CD4-positive, alpha-beta T cell treated with Interleukin-12 subunit alpha and Interleukin-12 subunit beta, for 1 hour (primary cell): ENCODE measurements at regions not wholly inside any gene's neighbourhood (a gene's known extent, or its start where the extent isn't known, plus 50 kb on each side); places are given as distances from the start of the nearest gene placed in this dataset.
"Not testable (repeated sequence)": the region's sequence is repeated elsewhere in the genome, so short reads cannot be mapped to it uniquely, and the experiment has no call there.

Experiments
- DNase-seq: peaks from one replicate; pipeline ENCODE4 v3.0.0-alpha.2; 2020

DNA sequence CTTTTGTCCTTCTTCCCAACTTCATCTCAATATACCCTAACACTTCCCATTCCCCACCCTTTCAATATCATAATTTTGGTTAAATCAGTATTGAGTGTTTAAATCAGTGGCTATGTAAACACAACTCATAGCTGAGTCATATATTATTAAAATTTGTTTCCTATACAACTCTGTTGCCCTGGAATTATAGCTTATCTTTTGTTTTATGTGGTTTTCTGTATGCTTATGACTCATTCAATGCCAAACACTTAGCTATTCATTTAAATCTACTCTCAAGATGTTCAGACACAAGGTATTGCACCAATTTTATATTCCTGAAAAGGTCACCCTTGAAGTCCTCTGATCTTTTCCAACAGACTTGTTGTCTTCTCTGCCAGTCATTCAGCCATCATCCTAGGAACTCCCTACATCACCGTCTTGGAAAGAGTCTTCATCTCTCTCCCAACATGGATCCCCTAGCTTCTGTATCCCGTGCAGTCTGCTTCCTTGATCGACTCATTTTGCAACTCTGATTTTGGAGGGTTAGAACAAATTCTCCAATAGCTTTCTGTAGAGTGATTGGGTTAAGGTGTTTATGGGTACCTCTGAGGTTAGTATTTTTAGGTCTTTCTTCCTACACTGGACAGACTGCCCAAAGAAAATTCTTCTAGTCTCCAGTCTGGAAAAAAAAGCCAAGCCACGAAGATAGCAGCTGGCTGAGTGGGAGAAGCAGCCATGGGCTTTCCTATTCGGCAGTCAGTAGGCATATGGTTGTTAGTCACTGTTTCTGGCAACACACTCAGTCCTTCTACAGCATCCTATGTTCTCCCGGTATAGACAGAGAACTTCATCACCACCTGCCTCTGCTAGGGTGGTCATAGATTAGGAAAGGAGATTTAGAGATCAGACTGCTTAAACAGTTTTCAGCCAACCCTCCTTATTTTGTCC, 102.1 kb downstream of the CRPPA start:
- DNase-seq = no peak

DNA sequence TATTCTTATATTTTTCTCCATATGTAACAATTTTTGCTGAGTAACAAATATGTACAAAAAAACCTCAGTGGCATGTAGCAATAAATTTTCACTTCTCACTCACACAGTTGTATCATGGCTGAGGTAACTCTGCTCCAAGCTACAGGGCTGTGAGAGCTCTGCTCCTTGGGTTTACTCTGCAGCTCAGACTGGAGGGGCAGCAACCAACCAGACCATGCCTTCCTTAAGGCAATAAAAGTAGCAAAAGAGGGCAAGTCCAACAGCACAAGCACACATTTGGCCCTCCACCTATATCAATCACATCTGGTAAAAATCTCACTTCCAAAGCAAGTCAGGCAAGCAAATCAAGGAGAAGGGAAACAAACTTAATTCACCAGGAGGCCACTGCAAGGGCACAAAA, 102.9 kb downstream of the CRPPA start:
- DNase-seq = no peak

DNA sequence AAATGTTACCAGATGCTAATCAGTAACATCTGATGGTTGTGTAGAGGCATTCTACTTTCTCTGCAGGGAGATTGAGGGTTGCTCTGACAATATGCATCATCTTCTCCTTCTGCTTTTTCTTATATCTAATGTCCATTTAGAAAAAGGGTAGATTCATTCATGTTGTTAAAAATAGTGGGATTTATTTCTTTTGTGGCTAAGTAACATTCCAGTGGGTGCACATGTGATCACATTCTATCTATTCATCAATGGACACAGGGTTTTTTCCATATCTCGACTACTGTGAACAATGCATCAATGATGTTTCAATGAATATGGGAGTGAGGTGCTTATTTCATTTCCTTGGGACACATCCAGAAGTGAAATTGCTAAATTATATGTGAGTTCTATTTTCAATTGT, 103.9 kb downstream of the CRPPA start:
- DNase-seq = no peak

DNA sequence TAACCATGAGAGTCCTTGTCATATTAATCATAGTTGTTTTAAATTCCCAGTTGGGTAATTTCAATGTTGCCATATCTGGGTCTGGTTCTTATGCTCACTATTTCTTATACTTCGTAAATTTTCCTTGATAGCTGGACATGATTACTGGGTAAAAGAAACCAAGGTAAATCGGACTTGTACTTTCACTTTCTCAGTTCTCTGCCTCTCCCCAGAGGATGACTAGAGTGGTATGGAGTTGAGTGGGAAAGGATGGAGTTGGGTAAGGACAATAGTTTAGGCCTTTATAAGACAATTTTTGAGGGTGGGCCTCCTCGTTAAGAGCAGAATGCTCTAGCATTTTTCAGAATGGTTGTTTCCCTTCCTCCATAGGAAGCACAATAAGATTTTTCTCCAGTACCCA, 106.1 kb downstream of the CRPPA start:
- no peak for DNase-seq

DNA sequence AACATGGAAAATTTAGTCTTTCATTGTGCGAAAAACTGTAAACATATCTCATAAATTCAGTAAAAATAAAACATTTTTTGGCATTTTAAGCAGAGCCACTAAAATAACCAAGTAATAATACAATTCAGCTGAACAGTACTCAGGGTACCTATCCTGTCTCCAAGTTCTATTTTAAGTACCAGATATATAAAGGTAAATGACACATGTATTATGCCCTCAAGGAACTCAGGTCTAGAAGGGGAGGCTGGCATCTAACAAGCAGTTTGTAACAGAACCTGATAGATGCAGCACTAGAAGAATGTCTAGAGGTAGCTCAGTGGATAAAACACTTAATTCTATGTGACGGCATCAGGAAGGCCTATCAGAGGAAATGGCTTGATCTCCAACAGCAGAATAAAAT, 112.2 kb downstream of the CRPPA start:
- DNase-seq = no peak

DNA sequence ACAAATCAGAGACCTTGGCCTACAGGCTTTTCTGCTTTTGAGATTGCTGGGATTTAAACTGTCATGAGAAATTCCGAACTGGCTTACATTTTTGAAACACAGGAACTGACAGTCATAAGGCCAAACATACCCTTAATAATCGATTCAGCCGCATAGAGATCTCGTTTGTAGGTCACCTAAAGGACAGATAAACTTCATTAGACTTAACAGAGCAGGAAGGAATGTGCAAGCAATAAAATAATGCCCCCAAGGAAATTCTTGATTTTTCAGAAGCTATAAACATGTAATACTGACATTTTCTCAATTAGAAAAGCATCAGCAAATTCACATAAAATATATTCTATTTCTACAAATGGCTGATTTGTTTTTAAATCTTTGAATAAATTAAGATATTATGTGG, 120.0 kb downstream of the CRPPA start:
- no peak for DNase-seq

DNA sequence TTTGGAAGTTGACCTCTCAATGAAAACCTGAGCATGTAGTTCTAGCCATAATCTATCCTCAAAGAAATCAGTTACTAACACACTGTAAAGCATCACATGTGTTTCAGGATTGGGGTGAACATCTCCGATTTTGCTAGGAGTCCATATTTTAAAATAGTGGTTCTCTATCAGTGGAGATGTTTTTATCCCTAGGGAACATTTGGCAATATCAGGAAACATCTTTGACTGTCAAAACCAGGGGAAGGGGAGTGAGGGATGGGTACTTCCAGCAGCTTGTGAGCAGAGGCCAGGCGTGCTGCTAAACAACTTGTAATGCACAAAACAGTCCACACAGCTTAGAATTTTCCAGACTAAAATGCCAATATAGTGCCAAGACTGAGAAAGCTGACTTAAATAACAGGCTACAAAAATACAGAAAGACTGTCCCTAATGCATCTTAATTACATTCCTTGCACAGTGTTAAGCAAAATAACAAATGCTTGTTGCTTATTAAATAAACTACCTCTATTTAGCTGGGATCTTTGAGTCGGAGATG, 120.9 kb downstream of the CRPPA start:
- DNase-seq = no peak

DNA sequence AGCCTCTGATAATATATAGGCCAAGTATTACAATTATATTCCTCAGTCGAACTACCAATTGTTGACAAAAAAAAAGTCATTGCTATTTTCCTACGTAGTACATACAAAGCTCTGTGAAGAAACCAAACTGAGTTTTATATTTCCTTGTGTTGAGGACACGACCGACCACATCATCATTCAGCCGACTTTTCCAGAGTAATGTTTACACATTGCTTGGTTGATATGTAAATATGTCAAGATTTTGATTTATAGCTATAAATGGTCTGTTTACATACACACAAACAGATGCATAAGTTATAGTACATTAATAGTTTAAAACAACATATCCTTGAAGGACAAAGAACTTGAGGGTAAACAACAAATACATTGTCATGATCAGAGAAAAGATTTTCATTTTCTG, 121.5 kb downstream of the CRPPA start:
- DNase-seq = no peak

DNA sequence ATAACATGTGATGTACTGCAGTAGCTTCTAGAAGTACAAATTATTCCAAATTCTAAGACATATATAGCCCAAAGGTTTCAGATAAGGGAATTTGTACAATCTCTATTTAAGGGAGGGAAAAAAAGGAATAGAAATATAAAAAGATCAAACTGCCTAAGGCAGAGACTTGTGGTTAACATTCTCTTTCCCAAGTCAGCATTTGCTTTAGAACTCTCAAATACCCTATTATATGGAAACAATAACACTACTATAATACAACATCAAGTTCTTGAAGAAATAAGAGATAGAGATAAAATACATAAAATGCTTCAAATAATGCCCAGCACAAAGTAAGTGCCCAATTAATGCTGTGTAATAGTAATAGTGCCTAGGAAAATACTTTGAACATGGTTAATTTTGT, 123.1 kb downstream of the CRPPA start:
- DNase-seq = no peak

DNA sequence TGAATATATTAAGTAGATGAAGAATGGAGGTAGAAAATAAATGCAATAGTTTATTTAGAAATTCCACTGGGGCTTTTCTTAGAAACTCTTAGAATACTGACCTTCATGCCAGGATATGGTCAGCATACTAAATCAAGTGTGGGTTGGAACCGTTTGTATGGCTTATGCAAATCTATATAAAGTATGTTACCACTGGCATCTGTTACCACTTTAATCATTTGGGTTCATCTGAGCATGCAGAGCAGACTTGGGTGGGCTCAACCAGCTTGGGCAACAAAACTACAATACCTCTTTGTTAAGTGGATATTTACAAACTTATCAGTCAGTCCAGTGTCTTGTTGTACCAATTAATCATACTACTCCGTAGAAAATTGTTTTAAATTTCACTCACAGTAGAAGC, 125.8 kb downstream of the CRPPA start:
- DNase-seq = no peak

DNA sequence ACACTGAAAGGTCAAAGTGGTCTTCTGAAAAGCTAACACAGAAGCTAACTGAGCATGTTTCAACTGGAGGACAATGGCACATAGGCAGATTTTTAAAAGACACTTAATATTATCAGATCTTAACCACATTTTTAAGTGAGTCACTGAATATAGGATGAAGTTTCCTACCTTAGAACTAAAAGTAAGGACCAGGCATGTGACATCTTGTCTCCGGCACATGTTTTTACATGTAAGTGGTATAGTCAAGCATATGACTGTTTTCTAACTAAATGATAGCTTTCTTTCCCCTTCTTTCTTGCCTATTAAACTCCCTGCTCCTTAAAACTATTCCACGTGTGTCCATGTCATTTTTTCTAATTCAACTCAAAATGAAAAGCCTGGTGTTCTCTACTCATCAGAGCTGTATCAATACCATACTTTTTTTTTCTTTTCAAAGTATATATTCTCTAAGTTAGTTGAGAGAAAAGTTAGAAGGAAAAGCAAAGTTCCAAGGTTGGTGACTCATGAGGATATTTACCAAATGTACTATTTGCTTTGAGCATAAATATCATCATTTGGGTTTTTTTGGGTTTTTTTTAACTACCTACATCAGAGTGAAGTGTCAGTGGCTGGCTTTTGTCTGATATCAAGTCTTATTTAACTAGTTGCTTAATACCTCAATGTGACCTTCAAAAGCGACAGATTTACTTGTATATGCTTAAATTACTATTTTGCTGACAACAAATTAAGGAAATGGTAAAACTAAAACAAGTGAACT, 127.5 kb downstream of the CRPPA start:
- no peak for DNase-seq

DNA sequence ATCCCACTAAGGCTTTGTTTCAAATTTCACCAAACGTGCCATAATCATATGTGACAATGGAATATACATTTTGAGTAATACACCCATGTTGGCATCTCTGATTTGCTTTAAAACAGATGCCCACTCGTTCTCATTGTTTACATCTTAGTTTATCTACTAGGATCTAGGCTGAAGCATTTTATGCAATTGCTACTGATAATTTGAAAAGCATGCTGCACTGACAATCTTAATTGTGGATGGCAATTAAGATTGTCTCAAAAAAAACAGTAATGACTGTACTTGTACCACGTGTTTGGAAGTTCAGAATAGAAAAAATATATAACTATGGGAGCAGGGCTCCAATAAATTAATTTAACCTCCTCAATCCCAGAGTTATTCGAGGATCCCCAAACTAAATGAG, 136.8 kb downstream of the CRPPA start:
- DNase-seq = no peak

DNA sequence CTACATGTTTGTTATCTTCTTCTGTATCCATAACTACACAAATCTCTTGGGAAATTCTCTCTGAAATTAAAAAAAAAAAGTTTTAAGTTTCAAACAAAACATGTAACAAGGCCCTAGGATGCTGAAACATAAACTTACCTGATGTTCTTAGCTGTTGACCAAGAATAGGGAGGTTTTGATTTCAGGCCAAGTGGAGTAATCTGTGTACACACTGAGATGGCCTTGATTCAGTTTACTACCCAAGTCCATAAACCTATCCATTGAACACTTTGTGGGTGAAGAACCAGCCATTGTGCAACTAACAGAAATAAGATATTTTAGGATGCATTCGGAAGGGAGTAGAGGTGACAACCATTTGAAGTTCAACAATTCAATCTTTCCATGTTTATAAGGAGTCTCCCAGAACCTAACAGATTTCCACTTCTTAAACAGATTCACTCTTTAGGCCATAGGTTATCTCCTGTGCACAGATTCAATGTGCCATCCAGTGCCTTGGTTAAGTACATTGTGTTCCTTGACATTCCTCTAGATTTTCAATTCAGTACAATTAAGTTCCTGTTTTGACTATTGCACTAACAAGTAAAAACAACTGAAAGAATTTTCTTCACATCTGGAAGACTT, 143.1 kb downstream of the CRPPA start:
- DNase-seq = no peak

DNA sequence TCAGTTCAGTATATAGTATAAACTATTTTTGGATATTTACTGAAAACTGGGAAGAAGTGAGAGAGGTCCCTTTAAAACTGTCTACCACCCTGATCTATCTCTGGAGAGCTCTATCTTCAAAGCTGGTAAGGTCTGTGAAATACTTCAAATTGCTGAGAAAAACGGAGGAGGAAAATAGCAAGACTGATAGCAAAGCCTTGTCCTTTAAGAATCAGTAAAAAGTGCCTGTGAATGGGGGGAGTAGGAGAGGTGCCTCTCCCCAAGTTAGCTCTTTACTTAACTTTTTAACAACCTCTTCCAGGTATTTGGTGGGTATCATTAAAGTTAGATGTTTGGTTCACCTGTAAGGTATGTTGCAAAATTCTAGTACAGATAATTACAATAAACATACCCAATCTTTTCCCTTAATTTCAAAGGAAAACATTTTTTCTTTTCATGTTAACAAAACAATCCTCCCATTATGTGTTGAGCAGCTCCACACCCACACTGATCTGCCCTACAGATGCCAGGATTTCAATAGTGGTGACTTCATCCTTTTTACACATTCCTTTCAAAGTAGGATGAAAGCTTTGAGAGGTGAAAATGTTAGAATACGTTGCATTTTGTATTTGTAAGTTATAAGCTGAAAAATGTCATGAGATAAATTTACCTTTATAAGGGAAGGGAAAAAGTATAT, 149.2 kb downstream of the CRPPA start:
- DNase-seq = no peak

DNA sequence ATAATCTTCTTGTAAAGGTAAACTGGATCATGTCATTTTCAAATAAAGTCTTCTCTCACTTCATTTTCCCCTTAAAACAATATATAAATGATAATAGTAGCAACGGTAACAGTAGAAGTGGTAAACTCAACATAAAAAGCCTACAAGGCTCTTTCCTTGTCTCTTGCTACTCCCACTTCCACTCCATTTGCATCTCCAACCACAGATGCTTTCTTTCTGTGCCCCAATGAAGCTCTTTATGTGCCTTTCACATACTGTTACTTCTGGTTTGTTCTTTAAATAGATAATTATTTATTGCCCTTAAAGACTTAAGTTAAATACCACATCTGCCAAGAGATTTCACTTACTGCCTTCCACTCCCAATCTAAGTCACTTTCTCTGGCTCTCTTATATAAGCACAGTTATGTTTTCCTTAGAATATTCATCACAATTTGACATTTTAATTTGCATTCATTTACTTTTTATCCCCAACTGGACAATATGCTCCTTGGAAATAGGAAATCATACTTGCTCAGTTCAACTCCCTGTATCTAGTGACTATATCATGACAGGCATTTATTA, 149.9 kb downstream of the CRPPA start:
- no peak for DNase-seq

DNA sequence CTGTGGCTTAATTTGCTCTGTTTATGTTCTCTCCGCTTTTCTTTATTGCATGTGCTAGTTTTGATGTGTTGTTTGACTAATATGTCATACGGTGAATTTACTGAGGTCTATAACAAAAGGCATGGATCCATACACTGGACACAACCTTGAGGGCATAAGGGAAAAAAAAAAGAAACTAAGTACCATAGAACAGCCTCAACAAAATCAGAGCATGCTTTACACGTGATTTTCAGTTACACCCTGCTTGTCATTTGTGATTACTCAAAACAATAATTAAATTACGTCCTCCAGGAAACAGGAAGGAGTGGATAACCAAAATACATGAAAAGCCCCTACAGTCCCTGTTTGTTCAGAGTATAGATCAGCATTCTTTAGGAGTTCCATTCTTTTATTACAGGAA, 150.5 kb downstream of the CRPPA start:
- no peak for DNase-seq

DNA sequence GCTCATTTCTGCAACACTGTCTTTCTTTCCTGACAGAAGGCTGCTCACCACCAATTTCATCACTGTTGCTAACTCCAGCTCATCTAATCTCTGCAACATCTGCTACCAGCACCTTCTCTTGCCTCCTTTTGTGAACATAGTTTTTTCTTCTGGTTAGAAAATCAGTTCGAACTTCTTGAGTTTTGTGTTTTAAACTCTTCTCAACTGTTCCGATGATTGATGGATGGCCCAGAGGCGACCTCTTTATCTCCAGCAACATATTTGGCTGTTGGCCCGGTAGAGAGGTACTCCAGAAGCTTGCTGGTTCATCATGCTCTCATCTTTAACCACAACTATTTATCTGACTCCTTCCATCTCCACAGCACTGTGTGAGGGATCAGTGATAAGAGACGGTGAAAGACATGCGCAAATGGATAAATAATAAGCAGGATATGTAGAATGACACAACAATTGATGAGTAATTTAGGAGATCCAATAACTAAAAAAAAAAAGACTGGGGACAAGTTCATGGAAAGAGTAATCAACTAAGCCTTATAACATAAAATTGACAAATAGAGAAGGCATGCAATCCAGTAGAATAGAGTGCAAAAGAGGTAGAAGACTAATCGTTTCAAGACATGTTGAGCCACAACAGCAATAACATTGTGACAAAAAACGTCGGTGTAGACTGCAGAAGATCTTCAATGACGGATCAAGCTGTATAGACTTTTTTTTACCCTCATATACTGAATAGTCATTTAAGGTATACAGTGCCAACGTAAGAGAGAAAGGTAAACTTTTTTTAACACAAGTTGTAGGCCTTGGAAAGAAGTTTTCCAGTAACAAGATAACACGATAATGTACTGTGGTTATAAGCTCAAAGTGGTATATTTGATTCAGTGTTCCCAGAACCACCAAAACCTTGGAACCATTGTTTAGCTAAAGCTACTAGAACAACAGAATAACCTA, 152.2 kb downstream of the CRPPA start:
- DNase-seq = no peak

DNA sequence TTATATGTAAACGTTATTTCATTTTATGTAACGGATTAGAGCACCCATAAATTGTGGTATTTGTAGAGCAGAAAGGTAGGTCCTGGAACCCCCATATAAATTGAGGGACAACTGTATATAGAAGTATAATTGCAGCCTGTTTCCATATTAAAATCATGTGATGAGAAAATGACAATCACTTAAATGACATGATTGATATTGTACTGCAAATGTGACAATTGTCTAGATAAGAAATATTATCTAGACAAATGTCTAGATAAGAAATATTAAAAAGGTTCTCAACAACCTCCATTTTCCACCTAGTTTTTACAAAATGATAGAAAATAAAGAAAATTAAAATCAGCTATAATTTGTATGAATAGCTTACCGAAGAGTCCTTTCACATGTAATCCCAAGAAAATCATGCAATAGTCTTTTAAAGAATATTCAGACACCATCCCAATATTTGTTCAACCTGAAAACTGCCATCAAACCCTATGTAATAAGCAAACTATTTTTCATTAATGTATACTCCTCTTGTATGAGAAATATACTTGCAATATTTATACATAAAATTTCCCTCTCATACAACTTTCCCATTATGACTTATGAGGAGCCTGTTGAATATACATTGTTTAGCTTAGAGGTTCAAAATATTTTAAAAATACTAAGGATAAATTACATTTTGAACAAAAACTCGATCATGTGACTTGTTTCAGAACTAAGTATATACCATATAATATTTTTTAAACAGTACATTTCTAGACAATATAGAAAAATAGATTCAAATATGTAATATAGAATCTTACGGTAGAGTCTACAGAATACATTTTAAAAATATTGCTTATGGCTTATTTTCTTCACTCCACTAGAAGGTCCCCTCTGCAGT, 153.2 kb downstream of the CRPPA start:
- no peak for DNase-seq

DNA sequence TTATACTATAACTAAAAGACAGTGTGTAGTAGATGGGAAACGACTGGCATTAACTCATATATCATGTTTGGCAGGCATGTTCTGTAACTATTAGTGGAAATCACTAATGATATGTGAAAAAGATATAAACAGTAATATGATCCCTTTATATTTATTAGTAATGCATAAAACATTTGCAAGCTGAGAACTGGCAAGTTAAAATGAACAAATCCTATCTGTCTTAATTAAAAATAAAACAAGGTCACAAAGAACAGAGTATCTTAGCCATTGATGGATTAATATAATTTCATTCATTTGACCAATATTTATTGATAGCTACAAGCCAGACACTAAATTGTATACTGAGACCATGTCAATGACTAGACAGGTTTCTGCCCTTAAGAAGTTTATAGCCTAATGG, 154.5 kb downstream of the CRPPA start:
- no peak for DNase-seq

DNA sequence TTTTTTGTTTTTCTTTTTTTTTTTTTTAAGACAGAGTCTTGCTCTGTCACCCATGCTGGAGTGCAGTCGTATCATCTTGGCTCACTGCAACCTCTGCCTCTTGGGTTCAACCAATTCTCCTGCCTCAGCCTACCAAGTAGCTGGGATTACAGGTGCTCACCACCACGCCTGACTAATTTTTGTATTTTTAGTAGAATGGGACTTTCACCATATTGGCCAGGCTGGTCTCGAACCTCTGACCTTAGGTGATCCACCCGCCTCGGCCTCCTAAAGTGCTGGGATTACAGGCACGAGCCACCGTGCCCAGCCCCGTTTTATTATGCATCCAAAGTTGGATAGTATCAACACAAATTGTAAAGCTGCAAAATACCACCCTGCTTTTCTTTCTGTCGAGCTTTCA, 154.9 kb downstream of the CRPPA start:
- not testable (repeated sequence) for DNase-seq
